MM.1S (cell line): ENCODE measurements at regions not wholly inside any gene's neighbourhood (a gene's known extent, or its start where the extent isn't known, plus 50 kb on each side); places are given as distances from the start of the nearest gene placed in this dataset.

ENCODE experiments used
- DNase-seq: peaks from one replicate; pipeline ENCODE4 v3.0.0-alpha.2; 2015
- H2AFZ ChIP-seq: fragments of 300-600 bp; sonication (generic); 2 replicates; pipeline ENCODE4 v1.6.0; 2016; ENCODE audit warnings: antibody characterized with exemption, low read length
- H3F3A ChIP-seq: fragments of 300-600 bp; sonication (generic); 2 replicates; pipeline ENCODE4 v1.6.1; 2016; ENCODE audit warnings: mild to moderate bottlenecking, antibody characterized with exemption, low read length, moderate library complexity, mixed read lengths; ENCODE audit not compliant: insufficient read depth
- H3K27ac ChIP-seq: fragments of 300-600 bp; sonication (generic); 2 replicates; pipeline ENCODE4 v1.5.1; 2016; ENCODE audit warnings: mild to moderate bottlenecking, low read length
- H3K27me3 ChIP-seq: fragments of 300-600 bp; sonication (generic); replicated peaks from 2 replicates; pipeline ENCODE4 v1.6.0; 2016; ENCODE audit warnings: low read length; ENCODE audit not compliant: insufficient read depth
- H3K36me3 ChIP-seq: fragments of 300-600 bp; sonication (generic); replicated peaks from 2 replicates; pipeline ENCODE4 v1.6.1; 2016; ENCODE audit warnings: mild to moderate bottlenecking, low read length, mixed read lengths; ENCODE audit not compliant: insufficient read depth
- H3K4me1 ChIP-seq: fragments of 300-600 bp; sonication (generic); 2 replicates; pipeline ENCODE4 v1.6.1; 2016; ENCODE audit warnings: low read length, mixed read lengths
- H3K4me2 ChIP-seq: fragments of 300-600 bp; sonication (generic); 2 replicates; pipeline ENCODE4 v1.6.0; 2016; ENCODE audit warnings: low read depth, low read length
- H3K4me3 ChIP-seq: fragments of 300-600 bp; sonication (generic); 2 replicates; pipeline ENCODE4 v1.5.1; 2016; ENCODE audit warnings: low read length, mixed read lengths
- H3K79me2 ChIP-seq: fragments of 300-600 bp; sonication (generic); 2 replicates; pipeline ENCODE4 v1.6.1; 2016; ENCODE audit warnings: mixed run types, low read length, mixed read lengths
- H3K9ac ChIP-seq: fragments of 300-600 bp; sonication (generic); 2 replicates; pipeline ENCODE4 v1.6.1; 2016; ENCODE audit warnings: low read length, mixed read lengths
- H3K9me2 ChIP-seq: fragments of 300-600 bp; sonication (generic); replicated peaks from 2 replicates; pipeline ENCODE4 v1.6.1; 2016; ENCODE audit warnings: mild to moderate bottlenecking, low read length, mixed read lengths; ENCODE audit not compliant: insufficient read depth
- H3K9me3 ChIP-seq: fragments of 300-600 bp; sonication (generic); replicated peaks from 2 replicates; pipeline ENCODE4 v1.6.1; 2016; ENCODE audit warnings: mild to moderate bottlenecking, low read length, mixed read lengths; ENCODE audit not compliant: insufficient read depth
- H4K20me1 ChIP-seq: fragments of 300-600 bp; sonication (generic); 2 replicates; pipeline ENCODE4 v1.6.1; 2016; ENCODE audit warnings: mild to moderate bottlenecking, low read length, moderate library complexity, mixed read lengths; ENCODE audit not compliant: insufficient read depth
- CTCF ChIP-seq: fragments of 300-600 bp; sonication (generic); IDR thresholded peaks from 2 replicates; pipeline ENCODE4 v1.5.1; 2016; ENCODE audit warnings: antibody characterized with exemption, low read length, mixed read lengths
- EZH2 ChIP-seq: fragments of 300-600 bp; sonication (generic); optimal IDR thresholded peaks from 2 replicates; pipeline ENCODE3; 2017; ENCODE audit warnings: low read depth, mild to moderate bottlenecking, antibody characterized with exemption, low read length, mixed read lengths
- EZH2phosphoT487 ChIP-seq: fragments of 300-600 bp; sonication (generic); IDR thresholded peaks from 2 replicates; pipeline ENCODE4 v1.6.1; 2018; ENCODE audit warnings: antibody characterized with exemption, low read length

- Histone ChIP-seq H3K9ac (no peak overlapping the region), H3K4me2 (no peak overlapping the region), H3F3A (no peaks in the 10 kb centered on the region), H3K4me3 (no peak overlapping the region), H3K9me3 (no peaks in the 10 kb centered on the region), H3K9me2 (no peaks in the 10 kb centered on the region), H3K4me1 (no peaks in the 10 kb centered on the region), H3K27me3 (no peaks in the 10 kb centered on the region), H2AFZ (no peak overlapping the region), H3K27ac (no peak overlapping the region), H3K36me3 (no peaks in the 10 kb centered on the region), H4K20me1 (no peaks in the 10 kb centered on the region), H3K79me2 (no peaks in the 10 kb centered on the region)
- no peak for TF ChIP-seq EZH2
- TF ChIP-seq CTCF = no peak
- TF ChIP-seq EZH2phosphoT487 = no peak
- no peak for DNase-seq
These were observed 474.7 kb downstream of the PID1 start for GRCh38 chr2:228796386-228796785.

- Histone ChIP-seq H3K27ac (no peak overlapping the region), H3F3A (no peaks in the 10 kb centered on the region), H4K20me1 (no peaks in the 10 kb centered on the region), H3K4me2 (no peak overlapping the region), H3K9ac (no peak overlapping the region), H3K36me3 (no peaks in the 10 kb centered on the region), H3K4me3 (no peak overlapping the region), H3K27me3 (no peaks in the 10 kb centered on the region), H3K79me2 (no peaks in the 10 kb centered on the region), H3K9me3 (no peaks in the 10 kb centered on the region), H3K9me2 (no peaks in the 10 kb centered on the region), H2AFZ (no peak overlapping the region), H3K4me1 (no peaks in the 10 kb centered on the region)
- no peak for TF ChIP-seq EZH2
- no peak for TF ChIP-seq EZH2phosphoT487
- TF ChIP-seq CTCF = no peak
- DNase-seq = no peak
These were observed 478.0 kb downstream of the PID1 start for GRCh38 chr2:228793116-228793515.

GRCh38 chr2:228786901-228787300 lies 484.2 kb downstream of the PID1 start:
- no peaks in the 10 kb centered on the region for H3K36me3 ChIP-seq
- no peaks in the 10 kb centered on the region for H3K27me3 ChIP-seq
- H3K4me3 ChIP-seq = no peak overlapping the region
- H3F3A ChIP-seq = no peaks in the 10 kb centered on the region
- no peak overlapping the region for H3K9ac ChIP-seq
- DNase-seq = no peak
- no peaks in the 10 kb centered on the region for H3K9me2 ChIP-seq
- H3K4me1 ChIP-seq = no peaks in the 10 kb centered on the region
- no peaks in the 10 kb centered on the region for H3K9me3 ChIP-seq
- no peak overlapping the region for H3K27ac ChIP-seq
- TF ChIP-seq EZH2 = no peak
- no peaks in the 10 kb centered on the region for H4K20me1 ChIP-seq
- H3K4me2 ChIP-seq = no peak overlapping the region
- H3K79me2 ChIP-seq = no peaks in the 10 kb centered on the region
- no peak overlapping the region for H2AFZ ChIP-seq

- no peak for TF ChIP-seq CTCF
- TF ChIP-seq EZH2phosphoT487 = no peak
- no peak for TF ChIP-seq EZH2
- no peak overlapping the region for H3K4me2 ChIP-seq
These were observed 488.8 kb downstream of the PID1 start for GRCh38 chr2:228782281-228782680.

More at GRCh38 chr2:228782281-228782680, 488.8 kb downstream of the PID1 start:
- Histone ChIP-seq H3K9me2 (no peaks in the 10 kb centered on the region), H3F3A (no peaks in the 10 kb centered on the region), H3K4me1 (no peaks in the 10 kb centered on the region), H3K27ac (no peak overlapping the region), H3K4me3 (no peak overlapping the region), H3K36me3 (no peaks in the 10 kb centered on the region), H3K9me3 (no peaks in the 10 kb centered on the region), H4K20me1 (no peaks in the 10 kb centered on the region), H3K9ac (no peak overlapping the region), H3K79me2 (no peaks in the 10 kb centered on the region), H2AFZ (no peak overlapping the region), H3K27me3 (no peaks in the 10 kb centered on the region)
- no peak for DNase-seq
